ENCODE measurements at regions not wholly inside any gene's neighbourhood (a gene's known extent, or its start where the extent isn't known, plus 50 kb on each side); places are given as distances from the start of the nearest gene placed in this dataset.

- TF ChIP-seq CTCF (conservative IDR thresholded peaks at IDR 0.05; ENCODE audit: low read depth, low read length) (no peak), EZH2 (IDR thresholded peaks at IDR 0.05; ENCODE audit: borderline replicate concordance, low read depth, low read length, poor library complexity, severe bottlenecking) (no peak)
These were observed 143.0 kb upstream of the ATXN7L3B start for GRCh38 chr12:74394647-74395046.

Measured in A673 (cell line).